GM19240 (cell line): ENCODE measurements at regions not wholly inside any gene's neighbourhood (a gene's known extent, or its start where the extent isn't known, plus 50 kb on each side); places are given as distances from the start of the nearest gene placed in this dataset.
"Not testable (repeated sequence)": the region's sequence is repeated elsewhere in the genome, so short reads cannot be mapped to it uniquely, and the experiment has no call there.

Experiments
- DNase-seq: peaks from one replicate; pipeline ENCODE4 v3.0.0; 2011; ENCODE audit warnings: low spot score; ENCODE audit not compliant: insufficient read length

DNA sequence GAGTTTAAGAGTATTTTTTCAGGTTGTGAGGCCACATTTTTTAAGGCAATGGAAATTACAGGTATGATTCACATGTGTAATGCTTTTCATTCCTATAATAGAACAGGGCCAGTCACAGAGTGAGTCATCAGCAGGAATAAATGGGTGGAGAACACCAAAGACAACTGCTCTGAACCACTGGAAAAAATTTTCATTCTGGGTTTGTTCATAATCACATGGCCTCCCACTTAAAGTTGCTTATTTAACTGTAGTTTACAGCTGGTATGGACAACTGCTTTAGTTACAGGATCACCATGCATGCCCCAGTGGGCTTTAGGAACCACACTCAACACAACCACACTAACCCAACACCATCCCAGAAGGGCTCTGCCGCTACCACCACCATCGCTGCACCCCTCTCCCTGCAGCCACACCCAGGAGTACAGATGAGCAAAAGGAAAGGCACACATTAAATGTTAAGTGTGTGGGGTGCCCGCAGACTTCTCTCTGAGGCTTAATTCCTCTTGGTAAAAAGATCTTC lies 107.0 kb upstream of the DST start:
- DNase-seq: no peak

DNA sequence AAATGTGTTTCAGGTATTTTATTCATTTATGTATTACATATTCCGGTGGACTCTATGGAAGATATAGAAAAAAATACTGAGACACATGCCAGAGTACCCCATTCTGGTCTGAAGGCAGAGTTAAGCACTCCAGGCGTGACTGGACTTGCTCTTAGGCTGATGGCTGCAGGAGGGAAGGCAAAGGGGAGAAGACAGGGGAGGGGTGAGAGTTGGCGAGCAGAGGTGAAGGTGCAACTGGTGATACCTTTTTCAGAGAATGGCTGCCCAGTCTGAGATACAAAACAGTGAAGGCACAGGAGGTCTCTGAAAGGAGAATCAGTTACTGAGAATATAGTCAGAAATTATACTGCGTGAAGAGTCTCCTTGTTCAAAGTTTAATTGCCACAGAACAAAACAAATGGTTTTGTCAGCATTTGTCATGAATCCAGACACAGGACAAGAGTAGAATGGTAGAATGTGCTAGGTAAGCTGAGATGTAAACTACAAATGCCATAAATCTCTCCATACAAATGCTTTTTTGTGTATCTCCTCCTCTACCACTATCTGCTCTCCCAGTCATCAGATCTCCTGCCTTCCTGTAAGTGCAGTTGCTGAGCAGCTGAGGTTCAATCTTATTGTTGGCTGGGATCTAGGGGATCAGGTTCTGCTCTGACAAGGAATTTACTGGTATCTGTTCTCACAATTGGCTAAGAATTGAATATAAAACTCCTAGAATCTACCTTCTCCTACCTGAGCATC lies 104.2 kb upstream of the DST start:
- no peak for DNase-seq

DNA sequence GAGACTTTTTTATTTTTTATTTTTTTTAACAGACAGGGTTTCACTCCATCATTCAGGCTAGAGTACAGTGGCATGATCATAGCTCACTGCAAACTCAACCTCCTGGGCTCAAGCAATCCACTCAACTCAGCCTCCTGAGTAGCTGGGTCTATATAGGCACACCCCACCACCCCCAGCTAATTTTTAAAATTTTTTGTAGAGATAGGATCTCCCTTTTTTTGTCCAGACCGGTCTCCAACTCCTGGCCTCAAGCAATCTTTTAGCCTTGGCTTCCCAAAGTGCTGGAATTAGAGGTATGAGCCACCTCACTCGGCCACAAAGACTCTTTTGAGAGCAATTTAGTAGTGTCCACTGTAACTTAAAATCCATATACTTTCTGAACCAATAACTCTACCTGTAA lies 103.3 kb upstream of the DST start:
- DNase-seq: no peak

DNA sequence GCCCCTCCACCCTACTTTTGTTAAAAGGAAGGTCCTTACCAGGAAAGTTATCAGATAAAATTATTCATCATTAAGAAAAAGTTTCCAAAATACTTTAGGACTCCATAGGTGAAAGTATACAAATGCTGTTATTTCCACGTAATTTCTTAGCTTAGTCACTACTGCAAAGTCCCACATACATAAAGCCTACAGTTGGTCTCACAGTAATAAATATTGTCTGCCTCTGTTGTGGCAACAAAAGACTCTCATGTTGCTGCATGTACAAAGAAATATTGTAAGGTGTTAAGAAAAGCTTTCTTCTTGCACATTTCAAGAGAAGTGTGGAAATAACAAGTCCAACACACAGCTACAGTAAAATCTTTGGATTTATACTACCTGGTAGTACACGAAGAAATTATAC lies 102.4 kb upstream of the DST start:
- no peak for DNase-seq

DNA sequence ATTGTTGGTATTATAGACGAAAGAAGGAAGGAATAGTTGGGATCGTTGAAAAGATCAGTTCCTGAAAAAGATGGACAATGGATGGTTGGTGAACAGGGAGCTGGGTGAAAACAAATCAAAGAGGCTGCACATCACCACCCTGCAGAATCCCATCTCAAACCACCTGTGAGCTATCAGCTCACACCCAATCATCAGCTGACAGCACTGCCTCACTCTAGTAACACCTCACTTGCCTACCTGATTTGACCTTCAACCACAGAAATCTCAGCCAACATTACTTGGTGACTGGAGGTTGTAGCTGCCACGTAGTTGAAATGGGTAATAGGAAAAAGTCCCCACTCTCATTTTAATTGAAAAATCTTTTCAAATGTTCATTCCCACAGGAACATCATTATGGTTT lies 101.8 kb upstream of the DST start:
- no peak for DNase-seq

DNA sequence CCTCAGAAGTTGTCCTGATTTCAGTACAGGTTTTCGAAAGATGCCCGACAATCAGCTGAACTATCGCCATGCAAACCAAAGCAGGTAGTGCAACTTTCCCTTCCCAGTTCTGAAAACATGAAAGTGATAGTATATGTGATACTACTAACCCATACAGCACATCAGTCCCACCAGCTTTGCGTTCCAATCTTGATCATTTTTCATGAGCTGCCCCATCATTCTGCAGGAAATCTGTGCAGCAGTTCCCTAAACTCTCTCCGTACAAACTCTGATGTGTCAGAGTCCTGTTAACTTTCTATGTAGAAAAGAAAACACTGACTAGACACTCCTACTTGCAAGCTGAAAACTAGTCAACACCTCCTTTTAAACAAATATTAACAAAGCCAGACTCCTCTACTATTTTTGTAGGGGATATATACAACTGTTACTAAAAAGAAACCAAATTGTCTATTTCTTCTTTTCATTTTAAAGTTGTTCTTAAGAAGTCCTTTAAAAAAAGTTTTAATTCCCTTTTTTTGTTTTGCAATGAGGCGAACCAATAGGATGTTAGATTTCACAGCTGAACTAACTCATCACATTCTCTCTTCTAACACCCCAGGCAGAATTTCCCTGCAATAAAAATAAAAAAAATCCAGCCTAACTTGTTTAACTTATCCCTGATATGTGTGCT lies 99.6 kb upstream of the DST start:
- no peak for DNase-seq

DNA sequence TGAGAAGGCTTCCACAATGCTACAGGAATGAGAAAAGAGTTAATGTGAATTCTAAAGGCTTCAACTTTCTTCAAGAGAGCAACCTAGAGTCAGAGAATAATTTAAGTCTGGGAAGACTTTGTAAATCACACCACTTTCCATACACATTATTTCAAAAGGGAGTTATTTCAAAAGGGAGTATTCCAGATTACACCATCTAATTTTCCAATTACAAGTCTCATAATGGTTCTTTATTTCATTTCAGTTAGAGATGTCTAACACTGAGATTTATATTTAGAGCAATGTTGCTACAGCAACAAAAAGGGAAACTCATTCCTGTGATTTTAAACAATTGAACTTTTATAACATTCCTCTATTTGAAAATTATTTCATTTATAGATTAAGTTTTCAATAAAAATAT lies 98.8 kb upstream of the DST start:
- DNase-seq: no peak

DNA sequence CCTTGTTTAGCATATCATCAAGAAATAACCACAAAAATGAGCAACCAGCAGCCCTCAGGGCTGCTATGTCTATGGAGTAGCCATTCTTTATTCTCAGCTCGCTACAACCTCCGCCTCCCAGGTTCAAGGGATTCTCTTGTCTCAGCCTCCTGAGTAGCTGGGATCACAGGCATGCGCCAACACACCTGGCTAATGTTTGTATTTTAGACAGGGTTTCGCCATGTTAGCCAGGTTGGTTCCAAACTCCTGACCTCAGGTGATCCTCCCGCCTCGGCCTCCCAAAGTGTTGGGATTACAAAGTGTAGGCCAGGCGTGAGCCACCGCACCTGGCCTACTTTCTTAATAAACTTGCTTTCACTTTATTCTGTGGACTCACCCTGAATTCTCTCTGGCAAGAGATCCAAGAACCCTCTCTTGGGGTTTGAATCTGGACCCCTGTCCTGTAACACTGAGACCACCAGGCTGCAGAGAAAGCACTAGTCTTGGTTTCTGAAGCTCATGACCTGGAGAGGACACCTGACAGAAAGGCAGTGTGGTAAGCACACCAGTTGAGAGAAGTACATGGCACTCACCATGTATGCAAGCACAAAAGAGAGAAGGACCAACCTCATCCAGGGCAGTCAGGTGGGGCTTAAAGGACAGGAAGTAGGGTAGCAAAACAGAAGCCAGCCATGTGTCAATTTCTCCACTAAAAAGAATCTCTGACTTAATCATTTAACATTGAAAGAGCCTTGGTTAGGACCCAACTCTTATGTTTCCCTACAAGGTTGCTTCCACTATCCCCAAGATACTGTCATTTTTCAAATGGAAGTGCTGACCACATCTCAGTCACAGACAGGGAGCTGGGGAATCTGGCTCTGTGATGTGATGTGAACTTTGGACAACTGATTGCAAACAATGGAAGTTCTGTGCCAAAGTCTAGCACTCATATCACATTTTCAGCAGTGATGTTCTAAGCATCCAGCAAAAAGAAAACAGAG lies 97.4 kb upstream of the DST start:
- DNase-seq: no peak

DNA sequence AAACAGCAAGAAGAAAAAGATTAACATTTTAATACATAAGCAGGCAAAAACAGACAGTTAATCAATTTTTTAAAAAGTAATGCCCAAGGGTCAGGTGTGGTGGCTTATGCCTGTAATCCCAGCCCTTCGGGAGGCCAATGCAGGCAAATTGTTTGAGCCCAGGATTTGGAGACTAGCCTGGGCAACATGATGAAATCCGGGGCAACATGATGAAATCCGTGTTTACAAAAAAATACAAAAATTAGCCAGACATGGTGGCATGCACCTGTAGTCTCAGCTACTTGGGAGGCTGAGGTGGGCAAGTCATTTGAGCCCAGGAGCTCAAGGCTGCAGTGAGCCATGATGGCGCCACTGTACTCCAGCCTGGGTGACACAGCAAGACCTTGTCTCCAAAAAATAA lies 94.1 kb upstream of the DST start:
- DNase-seq: no peak

DNA sequence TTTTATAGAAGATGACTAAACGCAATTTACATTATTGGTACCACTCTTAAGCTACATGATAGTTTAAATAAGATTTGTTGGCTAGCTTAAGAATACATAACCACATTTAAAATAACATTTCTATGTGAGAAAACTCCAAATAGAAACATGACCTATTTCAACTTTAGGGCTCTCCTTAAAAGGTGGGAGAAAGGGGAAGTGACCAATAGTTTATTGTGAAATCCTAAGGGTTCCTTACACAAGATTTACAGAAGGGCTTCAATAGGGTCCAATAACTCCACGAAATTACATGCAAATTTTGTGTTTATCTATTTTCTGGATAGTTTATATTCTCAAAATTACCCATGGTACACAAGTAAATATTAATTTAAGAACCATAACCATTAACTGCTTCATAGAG lies 91.6 kb upstream of the DST start:
- DNase-seq: no peak

DNA sequence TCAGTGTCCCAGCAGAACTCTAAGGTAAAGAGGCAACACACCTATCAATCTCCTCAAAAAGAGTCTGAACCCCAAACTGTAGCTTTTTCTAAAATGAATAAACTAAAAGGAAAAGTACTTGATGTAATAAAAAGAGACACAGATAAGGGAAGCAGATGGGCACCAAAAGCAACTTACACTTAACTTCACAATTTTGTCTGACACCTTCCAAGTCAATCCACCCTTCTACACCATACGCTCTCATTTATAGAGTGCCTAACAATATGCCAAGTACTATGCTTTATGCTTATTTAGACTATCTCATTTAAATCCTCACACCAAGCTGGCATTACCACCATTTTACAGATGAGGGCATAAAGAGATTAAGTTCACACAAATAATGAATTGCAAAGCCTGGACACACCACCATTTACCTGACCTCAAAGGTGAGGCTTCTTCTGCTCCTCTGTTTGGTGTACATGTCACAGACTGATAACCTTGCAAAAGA lies 90.6 kb upstream of the DST start:
- DNase-seq: no peak

DNA sequence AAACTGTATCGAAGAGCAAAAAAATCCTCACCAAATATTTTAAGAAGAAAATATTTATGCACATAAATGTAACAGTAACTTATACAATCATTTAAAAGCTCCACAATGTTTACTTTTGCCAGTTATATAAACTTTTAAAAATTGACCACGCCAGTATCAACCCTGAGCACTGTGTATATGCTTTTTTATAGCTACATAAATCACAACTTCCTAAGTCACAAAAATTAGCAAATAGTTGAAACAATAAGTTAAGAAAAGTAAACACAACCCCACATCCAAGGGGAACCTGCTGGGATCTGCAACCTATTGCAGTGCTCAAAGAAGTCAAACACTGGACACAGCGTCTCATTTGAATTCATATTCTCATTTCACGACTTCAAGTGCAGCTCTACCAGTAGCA lies 89.8 kb upstream of the DST start:
- no peak for DNase-seq

DNA sequence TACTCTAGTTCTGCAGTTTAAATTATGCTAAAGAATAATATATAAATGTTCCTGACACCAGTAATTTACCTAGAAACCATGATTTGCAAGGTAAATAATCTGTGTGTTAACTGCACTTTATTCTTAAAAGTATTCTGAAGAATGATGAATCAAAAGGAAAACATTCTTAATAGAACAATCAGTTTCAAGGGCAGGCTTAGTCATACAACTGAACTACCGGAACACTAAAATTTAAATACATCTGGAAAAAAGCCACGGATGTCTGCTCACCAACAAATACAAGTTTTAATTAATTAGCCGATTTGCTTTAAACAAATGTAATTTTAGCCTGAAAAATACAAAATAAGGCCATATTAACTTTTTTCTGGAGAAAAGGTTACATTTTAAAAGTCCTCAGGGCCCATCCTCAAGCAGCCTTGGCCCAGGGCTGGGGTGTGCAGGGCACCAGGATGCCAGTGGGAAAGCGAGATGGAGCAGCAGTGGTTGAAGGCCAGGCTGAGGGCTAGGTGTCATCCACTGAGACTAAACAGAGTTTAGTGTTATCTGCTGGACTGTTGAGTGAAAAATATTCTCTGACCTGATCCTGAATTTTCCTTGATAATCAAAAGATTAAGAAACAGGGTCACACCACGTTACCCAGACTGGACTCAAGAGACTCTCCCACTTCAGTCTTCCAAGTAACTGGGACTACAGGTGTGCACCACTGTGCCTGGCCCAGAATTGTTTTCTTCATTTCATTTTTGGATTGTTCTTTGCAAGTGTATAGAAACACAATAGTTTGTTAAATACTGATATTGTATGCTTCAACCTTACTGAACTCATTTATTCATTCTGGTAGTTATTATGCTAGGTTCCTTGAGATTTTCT lies 88.2 kb upstream of the DST start:
- DNase-seq: no peak

DNA sequence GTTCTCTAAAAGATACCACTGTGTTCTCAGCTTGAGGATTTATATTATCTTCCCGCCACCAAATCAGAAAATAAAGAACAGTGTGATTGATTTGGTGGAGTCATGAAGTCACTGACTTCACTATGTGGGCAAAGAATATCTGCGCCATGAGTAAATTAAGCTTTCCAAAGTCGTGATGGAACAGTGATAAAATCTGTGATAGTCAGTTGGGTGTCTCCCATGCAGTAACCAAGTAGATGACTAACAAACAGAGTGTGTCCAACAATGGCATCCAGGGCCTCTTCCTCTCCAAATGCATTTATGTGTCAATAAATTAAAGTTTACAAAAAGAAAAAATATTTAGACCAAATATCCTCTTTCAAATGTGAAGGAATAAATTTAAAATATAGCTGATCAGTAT lies 87.0 kb upstream of the DST start:
- no peak for DNase-seq

DNA sequence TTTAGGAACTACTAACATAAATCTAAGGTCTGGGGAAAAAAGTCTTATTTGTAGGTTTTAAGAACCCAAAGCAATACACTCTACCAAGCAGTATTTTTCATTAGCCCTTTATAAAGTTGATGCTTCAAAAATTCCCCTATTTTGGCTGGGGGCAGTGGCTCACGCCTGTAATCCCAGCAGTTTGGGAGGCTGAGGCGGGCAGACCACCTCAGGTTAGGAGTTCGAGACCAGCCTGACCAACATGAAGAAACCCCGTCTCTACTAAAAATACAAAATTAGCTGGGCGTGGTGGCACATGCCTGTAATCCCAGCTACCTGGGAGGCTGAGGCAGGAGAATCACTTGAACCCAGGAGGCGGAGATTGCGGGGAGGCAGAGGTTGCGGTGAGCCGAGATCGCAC lies 86.5 kb upstream of the DST start:
- DNase-seq: not testable (repeated sequence)

DNA sequence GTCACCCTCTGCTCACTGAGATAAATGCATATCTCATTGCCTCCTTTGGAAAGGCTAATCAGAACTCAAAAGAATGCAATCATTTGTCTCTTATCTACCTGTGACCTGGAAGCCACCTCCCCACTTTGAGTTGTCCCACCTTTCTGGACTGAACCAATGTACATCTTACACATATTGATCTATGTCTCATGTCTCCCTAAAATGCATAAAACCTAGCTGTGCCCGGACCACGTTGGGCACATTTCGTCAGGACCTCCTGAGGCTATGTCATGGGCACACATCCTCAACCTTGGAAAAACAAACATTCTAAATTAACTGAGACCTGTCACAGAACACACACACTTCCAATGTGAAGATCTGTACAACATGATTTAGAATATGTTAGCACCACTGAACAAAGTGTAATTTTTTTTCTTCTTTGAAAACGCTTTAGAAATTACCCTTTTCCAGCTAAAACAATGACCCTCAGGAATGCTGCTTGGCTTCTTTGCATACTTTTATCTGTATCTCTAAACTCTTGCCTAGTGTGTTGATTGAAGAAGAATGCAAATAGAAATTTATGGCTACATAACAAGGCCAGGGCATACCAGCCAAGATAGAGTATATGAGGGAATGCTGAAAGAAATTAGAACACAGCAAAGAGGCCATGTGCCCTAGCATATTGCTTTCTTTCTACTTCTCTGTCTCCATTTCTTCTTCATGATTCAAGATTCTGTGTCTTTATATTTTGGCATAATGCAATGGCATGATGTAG lies 84.6 kb upstream of the DST start:
- DNase-seq: no peak

DNA sequence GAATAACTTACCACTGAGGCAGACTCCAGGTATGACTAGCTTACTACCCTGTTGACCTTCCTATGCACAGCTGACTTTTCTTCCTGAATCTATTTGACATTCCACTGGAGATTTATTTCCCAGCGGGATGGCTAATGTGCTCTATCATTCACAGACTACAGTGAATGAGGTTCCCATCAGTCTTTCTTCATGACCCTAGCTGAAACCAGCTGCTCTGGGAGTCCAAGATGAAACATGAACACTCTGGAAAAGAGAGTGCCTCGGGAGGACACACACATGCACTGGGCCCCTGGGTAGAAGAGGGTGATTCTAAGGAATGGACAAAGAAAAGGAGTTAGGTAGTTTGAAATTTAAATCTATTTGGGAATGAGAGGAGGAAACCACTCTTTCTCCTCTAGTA lies 82.6 kb upstream of the DST start:
- no peak for DNase-seq

DNA sequence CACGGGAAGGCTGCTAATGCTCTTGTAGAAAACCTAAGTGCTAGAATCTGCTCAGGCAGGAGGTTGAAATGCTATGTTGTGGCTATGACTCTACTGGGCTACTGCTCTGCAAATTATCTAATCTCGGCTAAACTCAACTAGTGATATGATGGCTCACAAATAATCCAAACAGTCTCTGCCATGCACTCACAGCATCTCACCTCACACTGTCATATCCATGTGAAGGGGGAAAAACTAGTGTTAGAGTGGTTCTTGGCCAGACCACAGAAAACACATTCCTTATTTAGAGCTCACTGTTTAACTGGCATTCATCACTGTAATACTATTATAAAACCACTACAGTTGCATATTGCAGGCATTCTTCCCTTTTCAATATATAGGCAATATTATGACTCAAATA lies 81.8 kb upstream of the DST start:
- no peak for DNase-seq

DNA sequence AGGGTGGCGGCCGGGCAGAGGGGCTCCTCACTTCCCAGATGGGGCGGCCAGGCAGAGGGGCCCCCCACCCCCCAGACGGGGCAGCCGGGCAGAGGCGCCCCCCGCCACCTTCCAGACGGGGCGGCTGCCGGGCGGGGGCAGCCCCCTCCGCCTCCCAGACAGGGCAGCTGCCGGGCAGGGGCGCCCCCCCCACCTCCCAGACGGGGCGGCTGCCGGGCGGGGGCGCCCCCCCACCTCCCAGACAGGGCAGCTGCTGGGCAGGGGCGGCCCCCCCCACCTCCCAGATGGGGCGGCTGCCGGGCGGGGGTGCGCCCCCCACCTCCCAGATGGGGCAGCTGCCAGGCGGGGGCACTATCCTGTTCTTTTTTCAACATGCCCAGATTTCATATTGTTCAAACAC lies 78.2 kb upstream of the DST start:
- no peak for DNase-seq

DNA sequence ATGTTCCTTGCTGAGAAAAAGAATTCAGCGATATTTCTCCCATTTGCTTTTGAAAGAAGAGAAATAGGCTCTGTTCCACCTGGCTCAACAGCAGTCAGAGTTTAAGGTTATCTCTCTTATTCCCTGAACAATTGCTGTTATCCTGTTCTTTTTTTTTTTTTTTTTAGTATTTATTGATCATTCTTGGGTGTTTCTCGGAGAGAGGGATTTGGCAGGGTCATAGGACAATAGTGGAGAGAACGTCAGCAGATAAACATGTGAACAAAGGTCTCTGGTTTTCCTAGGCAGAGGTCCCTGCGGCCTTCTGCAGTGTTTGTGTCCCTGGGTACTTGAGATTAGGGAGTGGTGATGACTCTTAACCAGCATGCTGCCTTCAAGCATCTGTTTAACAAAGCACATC lies 77.5 kb upstream of the DST start:
- DNase-seq: not testable (repeated sequence)
